Neuronal stem cell (in vitro differentiated cells): ENCODE measurements at regions not wholly inside any gene's neighbourhood (a gene's known extent, or its start where the extent isn't known, plus 50 kb on each side); places are given as distances from the start of the nearest gene placed in this dataset.
"Not testable (repeated sequence)": the region's sequence is repeated elsewhere in the genome, so short reads cannot be mapped to it uniquely, and the experiment has no call there.

ENCODE experiments used
- DNase-seq: peaks from one replicate; pipeline ENCODE4 v3.0.0-alpha.2; 2013; ENCODE audit warnings: low spot score
- H2AFZ ChIP-seq: one replicate; pipeline ENCODE4 v1.6.1; 2013; ENCODE audit warnings: mild to moderate bottlenecking, low read length, inconsistent platforms
- H2AK5ac ChIP-seq: 2 replicates; pipeline ENCODE4 v1.6.1; 2013; ENCODE audit warnings: low read depth, mild to moderate bottlenecking, inconsistent platforms, low read length, moderate library complexity, mixed read lengths
- H2BK120ac ChIP-seq: 2 replicates; pipeline ENCODE4 v1.6.1; 2013; ENCODE audit warnings: low read depth, mild to moderate bottlenecking, inconsistent platforms, low read length, moderate library complexity, mixed read lengths
- H2BK12ac ChIP-seq: one replicate; pipeline ENCODE4 v1.6.1; 2013; ENCODE audit warnings: low read length, inconsistent platforms
- H2BK15ac ChIP-seq: 2 replicates; pipeline ENCODE4 v1.6.1; 2013; ENCODE audit warnings: mild to moderate bottlenecking, low read length, inconsistent platforms, mixed read lengths
- H2BK5ac ChIP-seq: one replicate; pipeline ENCODE4 v1.6.1; 2013; ENCODE audit warnings: inconsistent platforms, mild to moderate bottlenecking, low read length, moderate library complexity
- H3K14ac ChIP-seq: one replicate; pipeline ENCODE4 v1.6.1; 2013; ENCODE audit warnings: low read length, inconsistent platforms
- H3K18ac ChIP-seq: 2 replicates; pipeline ENCODE4 v1.6.1; 2013; ENCODE audit warnings: low read length, inconsistent platforms
- H3K23ac ChIP-seq: 2 replicates; pipeline ENCODE4 v1.6.1; 2013; ENCODE audit warnings: low read depth, mild to moderate bottlenecking, mixed read lengths, low read length, inconsistent platforms; ENCODE audit not compliant: poor library complexity
- H3K27ac ChIP-seq: replicated peaks from 3 replicates; pipeline ENCODE4 v1.5.1; 2013; ENCODE audit warnings: low read length, inconsistent platforms
- H3K27me3 ChIP-seq, 3 experiments: 2 replicates each; pipeline ENCODE4 v1.6.1; 2013; ENCODE audit warnings: low read length in 3 of 3, mild to moderate bottlenecking in 2 of 3, inconsistent platforms in 1 of 3, low read depth in 1 of 3, mixed read lengths in 1 of 3, moderate library complexity in 1 of 3; ENCODE audit not compliant: control insufficient read depth in 3 of 3, insufficient read depth in 3 of 3
- H3K36me3 ChIP-seq, 2 donors: replicated peaks in 1 of 2; 2 replicates each; pipeline ENCODE4 v1.6.1; 2013; ENCODE audit warnings: low read length in 2 of 2; ENCODE audit not compliant: control insufficient read depth in 2 of 2, insufficient read depth in 2 of 2
- H3K4ac ChIP-seq: 2 replicates; pipeline ENCODE4 v1.6.1; 2013; ENCODE audit warnings: inconsistent platforms, mild to moderate bottlenecking, low read length, moderate library complexity
- H3K4me1 ChIP-seq, 2 donors: 1 replicate in 1 of 2; 2 replicates in 1 of 2; pipeline ENCODE4 v1.6.1; 2013; ENCODE audit warnings: low read length in 2 of 2, low read depth in 1 of 2; ENCODE audit not compliant: control insufficient read depth in 2 of 2, insufficient read depth in 1 of 2
- H3K4me2 ChIP-seq: one replicate; pipeline ENCODE4 v1.6.1; 2013; ENCODE audit warnings: mild to moderate bottlenecking, low read length, inconsistent platforms; ENCODE audit not compliant: insufficient read depth, poor library complexity, severe bottlenecking
- H3K4me3 ChIP-seq, 2 donors: 2 replicates each; pipeline ENCODE4 v1.5.1; 2013; ENCODE audit warnings: low read length in 2 of 2, mild to moderate bottlenecking in 2 of 2, inconsistent platforms in 1 of 2, moderate library complexity in 1 of 2
- H3K79me1 ChIP-seq: one replicate; pipeline ENCODE4 v1.6.1; 2013; ENCODE audit warnings: low read depth, mild to moderate bottlenecking, inconsistent platforms, low read length, moderate library complexity
- H3K9ac ChIP-seq: one replicate; pipeline ENCODE4 v1.6.1; 2013; ENCODE audit warnings: mild to moderate bottlenecking, low read depth, low read length, inconsistent platforms; ENCODE audit not compliant: poor library complexity
- H3K9me3 ChIP-seq, 2 donors: replicated peaks in 1 of 2; 2 replicates each; pipeline versions ENCODE3 to v1.6.1; 2013; ENCODE audit warnings: low read length in 2 of 2, mild to moderate bottlenecking in 2 of 2, inconsistent platforms in 1 of 2, low read depth in 1 of 2, mixed read lengths in 1 of 2, moderate library complexity in 1 of 2; ENCODE audit not compliant: control insufficient read depth in 2 of 2, insufficient read depth in 1 of 2
- H4K8ac ChIP-seq: one replicate; pipeline ENCODE4 v1.6.1; 2013; ENCODE audit warnings: low read depth, mild to moderate bottlenecking, inconsistent platforms, low read length, moderate library complexity
- H4K91ac ChIP-seq: one replicate; pipeline ENCODE4 v1.6.1; 2013; ENCODE audit warnings: low read length, low read depth, mild to moderate bottlenecking, inconsistent platforms; ENCODE audit not compliant: poor library complexity
- WGBS, 2 donors: extraction: QIAGEN DNeasy Blood & Tissue Kit; methylation state at CpG; one replicate each; pipeline ENCODE4 v1.1.7; 2013; ENCODE audit warnings: missing lambda C conversion rate in 2 of 2, mixed read lengths in 1 of 2; ENCODE audit not compliant: insufficient read length in 2 of 2, insufficient replicate concordance in 1 of 2; ENCODE audit errors: extremely low coverage in 2 of 2; 5-methylcytosine and 5-hydroxymethylcytosine counted together

- H2BK12ac ChIP-seq, H2AK5ac ChIP-seq, H2BK15ac ChIP-seq, H3K27ac ChIP-seq, H3K27me3 ChIP-seq, H3K9ac ChIP-seq, H3K14ac ChIP-seq, H3K4me2 ChIP-seq, H3K18ac ChIP-seq, H3K36me3 ChIP-seq, DNase-seq, H2BK120ac ChIP-seq, H3K4me3 ChIP-seq, H3K4me1 ChIP-seq, H3K4ac ChIP-seq, H3K23ac ChIP-seq, H4K91ac ChIP-seq, H4K8ac ChIP-seq, H3K79me1 ChIP-seq, H3K9me3 ChIP-seq, H2BK5ac ChIP-seq: not testable (repeated sequence)
- H2AFZ ChIP-seq: peak overlapping the region; percentile 67
- no CpG with 5 or more reads among the region's 26 CpGs for WGBS, 2 donors
These were observed 339.6 kb downstream of the ADGRD1 start for GRCh38 chr12:131293071-131294015.

DNA sequence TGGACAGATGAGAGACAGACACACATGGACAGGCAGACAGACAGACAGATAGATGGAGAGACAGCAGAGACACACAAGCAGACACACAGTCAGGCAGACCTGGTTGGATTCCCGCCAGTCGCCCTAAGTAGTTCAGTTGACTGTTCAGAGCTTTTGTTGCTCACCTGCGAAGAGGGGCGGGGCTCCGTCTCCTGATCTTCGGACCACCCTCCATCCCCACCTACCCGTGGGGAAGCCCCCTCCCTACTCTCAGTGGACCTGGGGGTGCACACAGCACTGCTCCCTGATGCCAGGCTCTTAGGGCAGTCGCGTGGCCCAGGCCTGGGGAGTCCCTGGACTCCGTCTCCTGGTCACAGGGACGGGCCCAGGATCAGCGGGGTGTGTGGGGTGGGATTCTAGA is 341.0 kb downstream of the ADGRD1 start:
- not testable (repeated sequence) for H3K18ac ChIP-seq, H3K27ac ChIP-seq, H2BK15ac ChIP-seq, DNase-seq, H3K23ac ChIP-seq, H3K36me3 ChIP-seq, H3K4ac ChIP-seq, H3K4me3 ChIP-seq, H2BK12ac ChIP-seq, H3K79me1 ChIP-seq, H3K4me2 ChIP-seq, H3K9ac ChIP-seq, H2BK120ac ChIP-seq, H3K27me3 ChIP-seq, H2BK5ac ChIP-seq, H2AFZ ChIP-seq, H4K91ac ChIP-seq, H3K9me3 ChIP-seq, H3K4me1 ChIP-seq, H2AK5ac ChIP-seq, H4K8ac ChIP-seq
- WGBS, 2 donors: no CpG with 5 or more reads among the region's 12 CpGs
- peak overlapping the region; percentile 84 for H3K14ac ChIP-seq

DNA sequence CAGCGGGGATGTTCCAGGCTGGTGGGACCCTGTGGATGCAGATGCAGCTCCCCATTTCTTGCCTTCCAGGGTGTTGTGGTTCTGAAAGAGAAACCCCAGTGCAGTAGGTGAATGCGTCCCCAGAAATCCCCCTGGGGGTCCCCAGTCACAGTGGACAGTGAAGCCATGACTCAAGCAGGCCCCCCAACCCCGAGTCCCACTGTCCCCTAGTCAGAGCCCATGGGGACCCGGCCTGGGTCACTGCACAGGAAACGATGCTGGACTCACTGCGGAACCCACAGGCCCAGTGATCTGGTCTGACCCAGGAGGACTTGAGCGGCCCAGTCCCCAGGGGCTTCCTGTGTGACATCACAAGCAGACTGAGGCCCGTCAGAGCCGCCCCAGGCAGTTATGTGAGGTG is 341.4 kb downstream of the ADGRD1 start:
- not testable (repeated sequence) for H2BK120ac ChIP-seq, H3K79me1 ChIP-seq, H3K27me3 ChIP-seq, H2BK15ac ChIP-seq, H2AK5ac ChIP-seq, H2BK5ac ChIP-seq, H2BK12ac ChIP-seq, H3K9ac ChIP-seq, H4K8ac ChIP-seq, H2AFZ ChIP-seq, H3K4me2 ChIP-seq, H3K4ac ChIP-seq, H3K4me1 ChIP-seq, DNase-seq, H3K9me3 ChIP-seq, H3K18ac ChIP-seq, H3K23ac ChIP-seq, H3K4me3 ChIP-seq, H3K27ac ChIP-seq, H4K91ac ChIP-seq, H3K14ac ChIP-seq, H3K36me3 ChIP-seq
- WGBS, 2 donors: no CpG with 5 or more reads among the region's 9 CpGs

GRCh38 chr12:131295559-131295958 is 341.9 kb downstream of the ADGRD1 start:
- not testable (repeated sequence) for H3K27me3 ChIP-seq, H3K27ac ChIP-seq, DNase-seq, H2AFZ ChIP-seq, H3K9ac ChIP-seq, H3K14ac ChIP-seq, H3K36me3 ChIP-seq, H3K4ac ChIP-seq, H2BK5ac ChIP-seq, H2BK12ac ChIP-seq, H3K4me1 ChIP-seq, H4K91ac ChIP-seq, H3K9me3 ChIP-seq, H4K8ac ChIP-seq, H2BK120ac ChIP-seq, H2AK5ac ChIP-seq, H2BK15ac ChIP-seq, H3K23ac ChIP-seq, H3K79me1 ChIP-seq, H3K18ac ChIP-seq, H3K4me2 ChIP-seq, H3K4me3 ChIP-seq
- no CpG with 5 or more reads among the region's 17 CpGs for WGBS, 2 donors
